ENCODE measurements at regions not wholly inside any gene's neighbourhood (a gene's known extent, or its start where the extent isn't known, plus 50 kb on each side); places are given as distances from the start of the nearest gene placed in this dataset.

- 89% methylated on average over 15 of the region's 16 CpGs for WGBS (ENCODE audit: insufficient coverage)
Measured at GRCh38 chr13:111953546-111954178, 113.3 kb upstream of the SOX1 start.

More at GRCh38 chr13:111953546-111954178, 113.3 kb upstream of the SOX1 start:
- H3K27ac ChIP-seq (ENCODE audit: low read length in 2 of 2), result no peak overlapping the region
- peaks cover 0 to 52% (median 4%) of the 10 kb centered on the region in 3 donors for H3K9me3 ChIP-seq (ENCODE audit: control extremely low read depth in 1 of 3, control insufficient read depth in 2 of 3, insufficient read depth in 1 of 3, low read length in 2 of 3)
- peaks cover 4% of the 10 kb centered on the region for H3K9me3 Mint-ChIP-seq (ENCODE audit: insufficient read depth)
- no peaks in the 10 kb centered on the region for H3K79me2 ChIP-seq (ENCODE audit: control insufficient read depth, insufficient read depth, low read length)
- no peaks in the 10 kb centered on the region for H3K27me3 Mint-ChIP-seq
- DNase-seq (no peak), ATAC-seq (ENCODE audit: low read depth) (no peak)
- CTCF ChIA-PET, result no interaction called here
- no peaks in the 10 kb centered on the region for H3K27me3 ChIP-seq (replicated peaks in 1 of 4; ENCODE audit: control extremely low read depth in 1 of 4, control insufficient read depth in 3 of 4, insufficient read depth in 4 of 4, low read length in 3 of 4)
- H3K4me3 Mint-ChIP-seq, result no peak overlapping the region
- no peak overlapping the region for H3K27ac Mint-ChIP-seq
- H3K9ac ChIP-seq (ENCODE audit: low read length), result no peak overlapping the region
- TF ChIP-seq EZH2 (IDR thresholded peaks at IDR 0.05; ENCODE audit: borderline replicate concordance, insufficient read depth, low read depth, low read length, poor library complexity, severe bottlenecking) (no peak), CTCF (IDR thresholded peaks at IDR 0.05) (no peak)
- no peaks in the 10 kb centered on the region for H3K36me3 ChIP-seq (replicated peaks in 1 of 2; ENCODE audit: control extremely low read depth in 1 of 2, control insufficient read depth in 1 of 2, extremely low read depth in 1 of 2, insufficient read depth in 2 of 2, low read length in 1 of 2)
- H2AFZ ChIP-seq (ENCODE audit: insufficient read depth, low read depth, low read length, poor library complexity, severe bottlenecking), result no peak overlapping the region
- POLR2A ChIA-PET, result no interaction called here
- no peaks in the 10 kb centered on the region for H4K20me1 ChIP-seq (ENCODE audit: control insufficient read depth, insufficient read depth, low read length, poor library complexity, severe bottlenecking)
- H3K4me1 ChIP-seq (ENCODE audit: control insufficient read depth in 2 of 2, insufficient read depth in 2 of 2, low read length in 2 of 2), result no peaks in the 10 kb centered on the region
- intact Hi-C loops (cut with micrococcal nuclease), result no loop called here
- no peak overlapping the region for H3K4me3 ChIP-seq (ENCODE audit: control extremely low read depth in 1 of 5, extremely low read depth in 1 of 5, insufficient read depth in 1 of 5, low read depth in 2 of 5, low read length in 4 of 5)
- no peak overlapping the region for H3K4me2 ChIP-seq (replicated peaks; ENCODE audit: low read depth, low read length, poor library complexity, severe bottlenecking)
- H3K4me1 Mint-ChIP-seq, result no peaks in the 10 kb centered on the region

Data from B cell (primary cell).